MM.1S (cell line): ENCODE measurements at regions not wholly inside any gene's neighbourhood (a gene's known extent, or its start where the extent isn't known, plus 50 kb on each side); places are given as distances from the start of the nearest gene placed in this dataset.

ENCODE experiments used
- EZH2 ChIP-seq: fragments of 300-600 bp; sonication (generic); optimal IDR thresholded peaks from 2 replicates; pipeline ENCODE3; 2017; ENCODE audit warnings: low read depth, mild to moderate bottlenecking, antibody characterized with exemption, low read length, mixed read lengths
- EZH2phosphoT487 ChIP-seq: fragments of 300-600 bp; sonication (generic); IDR thresholded peaks from 2 replicates; pipeline ENCODE4 v1.6.1; 2018; ENCODE audit warnings: antibody characterized with exemption, low read length
- TF ChIP-seq, protein P1 (sequence below): fragments of 300-600 bp; sonication (generic); IDR thresholded peaks from 2 replicates; pipeline ENCODE4 v1.5.1; 2016; ENCODE audit warnings: antibody characterized with exemption, low read length, mixed read lengths

GRCh38 chr9:3066591-3066990, 222.7 kb upstream of the PUM3 start:
- no peak for TF ChIP-seq EZH2
- TF ChIP-seq, protein P1, sequence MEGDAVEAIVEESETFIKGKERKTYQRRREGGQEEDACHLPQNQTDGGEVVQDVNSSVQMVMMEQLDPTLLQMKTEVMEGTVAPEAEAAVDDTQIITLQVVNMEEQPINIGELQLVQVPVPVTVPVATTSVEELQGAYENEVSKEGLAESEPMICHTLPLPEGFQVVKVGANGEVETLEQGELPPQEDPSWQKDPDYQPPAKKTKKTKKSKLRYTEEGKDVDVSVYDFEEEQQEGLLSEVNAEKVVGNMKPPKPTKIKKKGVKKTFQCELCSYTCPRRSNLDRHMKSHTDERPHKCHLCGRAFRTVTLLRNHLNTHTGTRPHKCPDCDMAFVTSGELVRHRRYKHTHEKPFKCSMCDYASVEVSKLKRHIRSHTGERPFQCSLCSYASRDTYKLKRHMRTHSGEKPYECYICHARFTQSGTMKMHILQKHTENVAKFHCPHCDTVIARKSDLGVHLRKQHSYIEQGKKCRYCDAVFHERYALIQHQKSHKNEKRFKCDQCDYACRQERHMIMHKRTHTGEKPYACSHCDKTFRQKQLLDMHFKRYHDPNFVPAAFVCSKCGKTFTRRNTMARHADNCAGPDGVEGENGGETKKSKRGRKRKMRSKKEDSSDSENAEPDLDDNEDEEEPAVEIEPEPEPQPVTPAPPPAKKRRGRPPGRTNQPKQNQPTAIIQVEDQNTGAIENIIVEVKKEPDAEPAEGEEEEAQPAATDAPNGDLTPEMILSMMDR: no peak
- no peak for TF ChIP-seq EZH2phosphoT487
